ENCODE measurements at regions not wholly inside any gene's neighbourhood (a gene's known extent, or its start where the extent isn't known, plus 50 kb on each side); places are given as distances from the start of the nearest gene placed in this dataset.
A peak's percentile ranks its signal among the peaks of the same experiment; 100 is the strongest.
"Not testable (repeated sequence)": the region's sequence is repeated elsewhere in the genome, so short reads cannot be mapped to it uniquely, and the experiment has no call there.

GRCh38 chr5:90285581-90285980 is 124.0 kb downstream of the CETN3 start:
- no peak for DNase-seq (ENCODE audit: low read depth)

- no peak for DNase-seq (ENCODE audit: low read depth)
Observed at GRCh38 chr5:90284375-90284774, 125.2 kb downstream of the CETN3 start.

- no peak for DNase-seq (ENCODE audit: low read depth)
Observed at GRCh38 chr5:90279091-90279490, 130.5 kb downstream of the CETN3 start.

GRCh38 chr5:90274216-90274615 is 135.3 kb downstream of the CETN3 start:
- DNase-seq (ENCODE audit: low read depth) = no peak

- DNase-seq (ENCODE audit: low read depth) = no peak
Observed at GRCh38 chr5:90267646-90268045, 141.9 kb downstream of the CETN3 start.

- DNase-seq (ENCODE audit: low read depth) = no peak
Observed at GRCh38 chr5:90265545-90265857, 144.1 kb downstream of the CETN3 start.

- peak; percentile 53 for DNase-seq (ENCODE audit: low read depth)
Observed at GRCh38 chr5:90264689-90265544, 144.6 kb downstream of the CETN3 start.

GRCh38 chr5:90263102-90263820 is 146.3 kb downstream of the CETN3 start:
- no peak for DNase-seq (ENCODE audit: low read depth)

GRCh38 chr5:90251447-90251846 is 158.1 kb downstream of the CETN3 start:
- no peak for DNase-seq (ENCODE audit: low read depth)

GRCh38 chr5:90248640-90249039 is 160.9 kb downstream of the CETN3 start:
- no peak for DNase-seq (ENCODE audit: low read depth)

GRCh38 chr5:90243848-90244247 is 165.7 kb downstream of the CETN3 start:
- not testable (repeated sequence) for DNase-seq (ENCODE audit: low read depth)

- no peak for DNase-seq (ENCODE audit: low read depth)
Observed at GRCh38 chr5:90233476-90233875, 176.1 kb downstream of the CETN3 start.

- DNase-seq (ENCODE audit: low read depth) = no peak
Observed at GRCh38 chr5:90231688-90232087, 177.9 kb downstream of the CETN3 start.

GRCh38 chr5:90227683-90228082 is 181.9 kb downstream of the CETN3 start:
- DNase-seq (ENCODE audit: low read depth) = no peak

- no peak for DNase-seq (ENCODE audit: low read depth)
Observed at GRCh38 chr5:90226433-90227099, 183.0 kb downstream of the CETN3 start.

GRCh38 chr5:90224342-90224741 is 185.2 kb downstream of the CETN3 start:
- no peak for DNase-seq (ENCODE audit: low read depth)

GRCh38 chr5:90223756-90224155 is 185.8 kb downstream of the CETN3 start:
- no peak for DNase-seq (ENCODE audit: low read depth)

- no peak for DNase-seq (ENCODE audit: low read depth)
Observed at GRCh38 chr5:90221951-90222350, 187.6 kb downstream of the CETN3 start.

GRCh38 chr5:90220554-90220953 is 189.0 kb downstream of the CETN3 start:
- no peak for DNase-seq (ENCODE audit: low read depth)

GRCh38 chr5:90214991-90215390 is 194.6 kb downstream of the CETN3 start:
- DNase-seq (ENCODE audit: low read depth) = no peak

- DNase-seq (ENCODE audit: low read depth) = not testable (repeated sequence)
Observed at GRCh38 chr5:90208323-90208722, 201.2 kb downstream of the CETN3 start.

GRCh38 chr5:90201923-90202322 is 207.6 kb downstream of the CETN3 start:
- no peak for DNase-seq (ENCODE audit: low read depth)

Measured in fibroblast of gingiva (primary cell).